ENCODE measurements at regions not wholly inside any gene's neighbourhood (a gene's known extent, or its start where the extent isn't known, plus 50 kb on each side); places are given as distances from the start of the nearest gene placed in this dataset.

GRCh38 chr3:117865338-117865737, 1155.8 kb downstream of the TUSC7 start:
- no peak for TF ChIP-seq GATA2 (IDR thresholded peaks at IDR 0.05; ENCODE audit: low read depth, low read length)
- TF ChIP-seq GATA3 (IDR thresholded peaks at IDR 0.05; ENCODE audit: low read depth, low read length): no peak
